Osteoblast (primary cell): ENCODE measurements at regions not wholly inside any gene's neighbourhood (a gene's known extent, or its start where the extent isn't known, plus 50 kb on each side); places are given as distances from the start of the nearest gene placed in this dataset.

Experiments used
- DNase-seq: peaks from one replicate; pipeline ENCODE4 v3.0.0; 2011; ENCODE audit warnings: low spot score, mixed read lengths; ENCODE audit not compliant: insufficient read length; ENCODE audit errors: missing footprints
- H2AFZ ChIP-seq: 2 replicates; pipeline ENCODE4 v1.6.0; 2011; ENCODE audit warnings: mild to moderate bottlenecking, low read length
- H3K27ac ChIP-seq: 2 replicates; pipeline ENCODE4 v1.5.1; 2011; ENCODE audit warnings: mild to moderate bottlenecking, low read depth, low read length, moderate library complexity
- H3K27me3 ChIP-seq: 2 replicates; pipeline ENCODE4 v1.6.0; 2012; ENCODE audit warnings: mild to moderate bottlenecking, control low read depth, inconsistent platforms, low read length, moderate library complexity; ENCODE audit not compliant: insufficient read depth
- H3K36me3 ChIP-seq: 2 replicates; pipeline ENCODE4 v1.5.1; 2011; ENCODE audit warnings: mild to moderate bottlenecking, low read length, control low read depth, moderate library complexity; ENCODE audit not compliant: insufficient read depth
- H3K4me1 ChIP-seq: 2 replicates; pipeline ENCODE4 v1.5.1; 2011; ENCODE audit warnings: mild to moderate bottlenecking, low read length, control low read depth, moderate library complexity; ENCODE audit not compliant: insufficient read depth
- H3K4me2 ChIP-seq: 2 replicates; pipeline ENCODE4 v1.6.0; 2011; ENCODE audit warnings: mild to moderate bottlenecking, low read length; ENCODE audit not compliant: insufficient read depth
- H3K4me3 ChIP-seq: fragments of 200-600 bp; sonication (generic); 3 replicates; pipeline ENCODE4 v1.5.1; 2012; ENCODE audit warnings: mild to moderate bottlenecking, low read length, inconsistent platforms; ENCODE audit not compliant: insufficient read depth
- H3K79me2 ChIP-seq: 2 replicates; pipeline ENCODE4 v1.6.0; 2012; ENCODE audit warnings: mild to moderate bottlenecking, low read length, control low read depth, inconsistent platforms; ENCODE audit not compliant: insufficient read depth
- H3K9me3 ChIP-seq: 2 replicates; pipeline ENCODE4 v1.5.1; 2011; ENCODE audit warnings: low read depth, low read length, control low read depth
- H4K20me1 ChIP-seq: 2 replicates; pipeline ENCODE4 v1.6.0; 2012; ENCODE audit warnings: mild to moderate bottlenecking, low read length, control low read depth; ENCODE audit not compliant: insufficient read depth
- TF ChIP-seq, protein P1 (sequence below): IDR thresholded peaks from 2 replicates; pipeline ENCODE4 v1.5.1; 2011; ENCODE audit warnings: mild to moderate bottlenecking, low read depth, low read length, moderate library complexity; ENCODE audit errors: extremely low read depth

DNA sequence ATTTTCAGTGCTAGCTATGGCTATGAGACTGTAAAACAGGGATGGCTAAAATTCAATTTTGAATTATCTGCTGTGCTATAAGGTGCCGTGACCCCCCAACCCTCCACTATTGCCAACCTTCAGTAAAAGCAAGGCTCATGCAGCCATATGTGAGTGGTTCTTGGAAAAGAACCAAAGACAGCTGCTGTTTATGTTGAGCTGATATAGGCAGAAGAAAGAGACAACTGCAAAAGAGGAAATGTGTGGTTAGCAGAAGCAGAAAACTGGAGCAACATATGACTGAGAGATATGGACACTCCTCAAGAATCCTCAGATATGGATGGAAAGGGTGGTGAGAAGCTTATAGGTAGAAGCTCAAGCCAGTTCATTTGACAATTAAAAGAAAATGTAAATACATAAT lies 200.3 kb downstream of the TLE1 start:
- TF ChIP-seq, protein P1, sequence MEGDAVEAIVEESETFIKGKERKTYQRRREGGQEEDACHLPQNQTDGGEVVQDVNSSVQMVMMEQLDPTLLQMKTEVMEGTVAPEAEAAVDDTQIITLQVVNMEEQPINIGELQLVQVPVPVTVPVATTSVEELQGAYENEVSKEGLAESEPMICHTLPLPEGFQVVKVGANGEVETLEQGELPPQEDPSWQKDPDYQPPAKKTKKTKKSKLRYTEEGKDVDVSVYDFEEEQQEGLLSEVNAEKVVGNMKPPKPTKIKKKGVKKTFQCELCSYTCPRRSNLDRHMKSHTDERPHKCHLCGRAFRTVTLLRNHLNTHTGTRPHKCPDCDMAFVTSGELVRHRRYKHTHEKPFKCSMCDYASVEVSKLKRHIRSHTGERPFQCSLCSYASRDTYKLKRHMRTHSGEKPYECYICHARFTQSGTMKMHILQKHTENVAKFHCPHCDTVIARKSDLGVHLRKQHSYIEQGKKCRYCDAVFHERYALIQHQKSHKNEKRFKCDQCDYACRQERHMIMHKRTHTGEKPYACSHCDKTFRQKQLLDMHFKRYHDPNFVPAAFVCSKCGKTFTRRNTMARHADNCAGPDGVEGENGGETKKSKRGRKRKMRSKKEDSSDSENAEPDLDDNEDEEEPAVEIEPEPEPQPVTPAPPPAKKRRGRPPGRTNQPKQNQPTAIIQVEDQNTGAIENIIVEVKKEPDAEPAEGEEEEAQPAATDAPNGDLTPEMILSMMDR, result no peak
- Histone ChIP-seq H4K20me1 (no peaks in the 10 kb centered on the region), H3K27ac (no peak overlapping the region), H2AFZ (no peak overlapping the region), H3K4me2 (no peak overlapping the region), H3K9me3 (no peaks in the 10 kb centered on the region), H3K4me1 (peaks cover 23% of the 10 kb centered on the region), H3K4me3 (no peak overlapping the region), H3K27me3 (peaks cover 19% of the 10 kb centered on the region), H3K36me3 (no peaks in the 10 kb centered on the region), H3K79me2 (no peaks in the 10 kb centered on the region)
- DNase-seq, result no peak

DNA sequence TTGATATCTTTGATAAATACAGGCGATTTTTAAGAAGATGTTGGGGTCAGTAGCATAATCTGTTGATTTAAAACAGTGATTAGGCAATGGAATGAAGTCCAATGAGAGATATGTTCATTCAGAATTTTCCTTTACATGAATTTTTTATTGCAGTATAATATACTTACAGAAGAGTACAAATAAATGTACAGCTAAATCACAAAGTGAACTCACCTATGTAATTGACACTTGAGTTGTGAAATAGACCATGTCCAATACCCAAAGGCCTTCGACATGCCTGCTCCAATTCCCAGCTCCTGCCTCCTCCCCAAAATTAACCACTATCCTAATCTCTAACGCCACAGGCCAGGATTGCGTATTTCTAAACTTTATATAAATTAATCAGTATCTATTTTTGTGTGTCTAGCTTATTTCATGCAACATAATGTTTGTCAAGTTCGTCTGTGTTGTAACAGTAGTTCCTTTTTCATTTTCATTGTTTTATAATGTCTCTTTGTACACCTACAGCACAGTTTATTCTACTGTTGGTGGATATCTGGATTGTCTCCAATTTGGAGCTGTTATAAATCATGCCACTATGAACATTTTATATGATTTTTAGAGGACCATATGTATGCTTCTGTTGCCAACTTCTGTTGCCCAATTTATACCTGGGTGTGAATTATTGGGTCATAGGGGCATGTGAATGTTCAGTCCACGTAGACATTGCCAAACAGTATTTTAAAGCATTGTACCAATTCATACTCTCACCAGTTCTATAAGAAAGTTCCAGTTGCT lies 208.3 kb downstream of the TLE1 start:
- H4K20me1 ChIP-seq, result no peaks in the 10 kb centered on the region
- H3K36me3 ChIP-seq, result no peaks in the 10 kb centered on the region
- H2AFZ ChIP-seq, result no peak overlapping the region
- no peaks in the 10 kb centered on the region for H3K4me1 ChIP-seq
- H3K27ac ChIP-seq, result no peak overlapping the region
- peaks cover 3% of the 10 kb centered on the region for H3K27me3 ChIP-seq
- no peak overlapping the region for H3K4me3 ChIP-seq
- TF ChIP-seq, protein P1, result no peak
- H3K9me3 ChIP-seq, result no peaks in the 10 kb centered on the region
- DNase-seq, result no peak
- no peaks in the 10 kb centered on the region for H3K79me2 ChIP-seq
- H3K4me2 ChIP-seq, result no peak overlapping the region

DNA sequence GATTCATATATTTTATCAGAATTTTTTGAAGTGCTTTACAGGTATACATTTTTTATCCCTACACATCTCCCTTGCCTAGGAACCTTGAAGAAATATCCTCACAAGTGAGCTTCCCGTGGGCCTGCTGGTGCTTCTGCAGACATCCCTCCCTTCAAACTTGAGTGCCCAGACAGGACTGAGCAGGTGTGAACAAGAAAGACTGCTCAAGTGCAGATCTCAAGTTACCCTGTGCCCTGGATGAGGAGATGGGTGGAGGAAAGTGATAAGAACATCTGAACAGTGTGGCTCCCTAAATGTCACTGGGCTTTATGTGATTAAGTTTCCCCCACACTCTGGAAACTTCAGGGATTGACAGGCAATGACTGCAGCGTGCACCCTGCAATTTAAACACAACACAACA lies 209.8 kb downstream of the TLE1 start:
- TF ChIP-seq, protein P1, result no peak
- H3K27me3 ChIP-seq, result peaks cover 5% of the 10 kb centered on the region
- no peaks in the 10 kb centered on the region for H3K9me3 ChIP-seq
- H3K4me2 ChIP-seq, result no peak overlapping the region
- no peak overlapping the region for H3K4me3 ChIP-seq
- no peak overlapping the region for H2AFZ ChIP-seq
- H3K27ac ChIP-seq, result no peak overlapping the region
- no peaks in the 10 kb centered on the region for H3K79me2 ChIP-seq
- no peaks in the 10 kb centered on the region for H3K4me1 ChIP-seq
- no peaks in the 10 kb centered on the region for H4K20me1 ChIP-seq
- DNase-seq, result no peak
- H3K36me3 ChIP-seq, result no peaks in the 10 kb centered on the region

DNA sequence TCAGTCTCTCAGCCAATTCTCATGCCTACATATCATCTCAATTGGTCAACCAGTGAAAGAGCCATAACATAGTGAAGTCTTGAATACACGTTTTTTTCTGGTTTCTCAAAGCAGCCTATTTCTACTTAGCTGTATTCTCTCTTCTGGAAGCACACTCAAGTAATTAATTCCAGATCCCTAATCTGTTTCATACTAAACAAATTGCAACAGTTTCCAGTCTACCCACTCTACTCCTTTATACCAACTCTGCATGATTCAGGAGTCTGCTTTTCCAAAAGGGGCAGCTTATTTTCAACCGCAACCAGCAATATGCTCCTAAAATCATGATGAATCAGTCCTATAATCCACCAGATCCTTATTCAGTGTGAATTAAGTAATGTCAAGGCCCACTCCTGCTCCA lies 211.7 kb downstream of the TLE1 start:
- Histone ChIP-seq H3K9me3 (no peaks in the 10 kb centered on the region), H3K79me2 (no peaks in the 10 kb centered on the region), H2AFZ (no peak overlapping the region), H3K4me1 (no peaks in the 10 kb centered on the region), H3K27me3 (peaks cover 7% of the 10 kb centered on the region), H3K4me2 (no peak overlapping the region), H4K20me1 (no peaks in the 10 kb centered on the region), H3K36me3 (no peaks in the 10 kb centered on the region), H3K27ac (no peak overlapping the region), H3K4me3 (no peak overlapping the region)
- DNase-seq, result no peak
- TF ChIP-seq, protein P1, result no peak
